HepG2 (cell line): ENCODE measurements at regions not wholly inside any gene's neighbourhood (a gene's known extent, or its start where the extent isn't known, plus 50 kb on each side); places are given as distances from the start of the nearest gene placed in this dataset.

Source experiments
- ADNP ChIP-seq: sonication (generic); formaldehyde crosslinking; IDR thresholded peaks from 2 replicates; pipeline ENCODE4 v1.4.0; 2020; ENCODE audit warnings: missing genetic modification reagents
- ZNF331 ChIP-seq: sonication (generic); formaldehyde crosslinking; IDR thresholded peaks from 2 replicates; pipeline ENCODE4 v1.4.0; 2020; ENCODE audit warnings: missing genetic modification reagents

GRCh38 chr20:58103517-58103904, 124.9 kb downstream of the ANKRD60 start:
- TF ChIP-seq ADNP (CRISPR knock-in tag) (no peak), ZNF331 (CRISPR knock-in tag) (no peak)
